Skin epidermis (tissue), 12 donors: ENCODE measurements at regions not wholly inside any gene's neighbourhood (a gene's known extent, or its start where the extent isn't known, plus 50 kb on each side); places are given as distances from the start of the nearest gene placed in this dataset.
"Not testable (repeated sequence)": the region's sequence is repeated elsewhere in the genome, so short reads cannot be mapped to it uniquely, and the experiment has no call there.

Experiments
- H3K27ac ChIP-seq, 21 experiments: fragments of 200-600 bp; sonication (generic) in 11 of 21; one replicate each; pipeline ENCODE4 v1.5.0; 2020; ENCODE audit warnings: mild to moderate bottlenecking in 3 of 21, inconsistent platforms in 2 of 21, moderate library complexity in 2 of 21
- H3K4me3 ChIP-seq, 7 experiments: fragments of 200-600 bp; sonication (generic) in 2 of 7; one replicate each; pipeline ENCODE4 v1.5.0; 2020; ENCODE audit warnings: inconsistent platforms in 2 of 7, mild to moderate bottlenecking in 2 of 7, moderate library complexity in 1 of 7

- no peak overlapping the region for H3K4me3 ChIP-seq
- no peak overlapping the region for H3K27ac ChIP-seq
These were observed 451.3 kb downstream of the OMA1 start for GRCh38 chr1:58095183-58095582.

DNA sequence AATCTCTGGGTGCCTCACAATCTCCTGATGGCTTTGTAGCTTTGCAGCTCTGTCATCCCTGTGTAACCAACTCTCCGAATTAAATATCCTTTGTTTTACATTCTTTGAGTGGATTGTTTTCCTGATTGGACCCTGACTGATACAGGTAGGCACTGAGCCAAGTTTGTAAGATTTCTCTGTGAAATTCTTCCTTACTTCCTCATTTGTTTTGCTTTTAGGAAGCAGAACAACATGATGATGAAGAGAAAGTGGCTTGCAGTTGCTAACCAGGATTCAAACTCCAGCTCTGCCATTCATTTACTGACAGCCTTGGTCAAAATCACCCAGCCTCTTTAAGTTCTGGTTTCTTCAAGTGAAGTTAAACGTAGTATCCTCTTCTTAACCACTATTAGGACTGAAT, 452.3 kb downstream of the OMA1 start:
- H3K4me3 ChIP-seq, result no peak overlapping the region
- no peak overlapping the region for H3K27ac ChIP-seq

- Histone ChIP-seq H3K4me3 (no peak overlapping the region), H3K27ac (no peak overlapping the region)
These were observed 455.9 kb downstream of the OMA1 start for GRCh38 chr1:58090640-58091039.

GRCh38 chr1:58089898-58090534, 456.5 kb downstream of the OMA1 start:
- Histone ChIP-seq H3K27ac (no peak overlapping the region), H3K4me3 (no peak overlapping the region)

- no peak overlapping the region for H3K27ac ChIP-seq
- no peak overlapping the region for H3K4me3 ChIP-seq
These were observed 462.3 kb downstream of the OMA1 start for GRCh38 chr1:58084266-58084665.

DNA sequence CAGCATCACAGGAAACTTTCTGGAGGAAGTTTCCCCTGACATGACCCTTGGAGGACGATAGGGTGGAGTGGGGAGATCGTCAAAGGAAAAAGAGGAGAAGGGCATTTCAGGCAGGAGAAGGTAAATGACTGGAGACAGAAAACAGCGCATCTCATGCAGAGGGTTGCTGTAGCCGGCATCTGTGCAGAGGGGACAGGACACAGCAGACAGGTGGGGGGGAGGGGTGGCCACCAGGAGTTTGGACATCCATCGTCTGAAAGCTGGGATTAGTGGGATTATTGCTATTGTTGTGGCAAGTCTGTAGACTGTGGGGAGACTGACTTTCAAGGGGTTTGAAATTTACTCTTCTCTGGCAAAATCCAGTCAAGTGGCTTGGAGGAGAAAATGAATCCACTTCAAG, 463.9 kb downstream of the OMA1 start:
- Histone ChIP-seq H3K27ac (no peak overlapping the region), H3K4me3 (no peak overlapping the region)

DNA sequence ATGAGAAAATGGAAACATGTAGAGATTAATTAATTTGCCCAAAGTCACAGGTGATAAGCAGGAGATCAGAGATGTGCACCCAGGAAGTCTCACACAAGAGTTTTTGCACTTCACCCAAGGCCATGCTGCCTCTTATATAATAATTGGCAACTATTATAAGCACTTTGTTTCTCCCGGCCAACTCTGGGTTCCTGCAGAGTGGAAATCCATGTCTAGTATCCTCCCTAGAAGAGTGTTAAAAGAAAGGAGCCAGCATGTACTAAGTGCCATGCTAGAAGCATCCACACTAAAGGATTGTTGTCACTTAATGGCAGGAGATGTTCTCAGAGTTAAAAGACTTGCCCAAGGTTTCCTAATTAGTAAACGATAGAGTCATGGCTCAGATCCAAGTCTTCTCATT, 470.3 kb downstream of the OMA1 start:
- Histone ChIP-seq H3K27ac (no peak overlapping the region), H3K4me3 (no peak overlapping the region)

- H3K27ac ChIP-seq, result no peak overlapping the region
These were observed 471.3 kb downstream of the OMA1 start for GRCh38 chr1:58075188-58075578.

DNA sequence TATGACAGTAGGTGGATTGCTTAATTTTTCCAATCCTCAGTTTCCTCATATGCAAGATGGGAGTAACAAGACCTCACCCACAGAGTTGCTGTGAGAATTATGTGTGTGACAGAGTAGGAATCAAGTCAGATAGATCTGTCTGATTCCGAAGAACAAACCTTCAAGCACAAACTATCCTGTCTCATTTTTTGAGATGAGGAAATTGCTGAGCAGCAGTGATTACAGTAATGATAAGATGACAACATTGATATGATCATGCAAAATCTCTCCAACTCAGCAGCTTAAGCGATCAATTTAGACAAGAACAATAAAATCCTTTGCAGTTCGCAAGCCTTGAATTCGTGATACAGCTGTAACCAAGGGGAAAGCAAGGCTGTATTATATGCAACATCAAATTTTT, 474.1 kb downstream of the OMA1 start:
- no peak overlapping the region for H3K27ac ChIP-seq
- H3K4me3 ChIP-seq, result no peak overlapping the region

More at GRCh38 chr1:58075188-58075578, 471.3 kb downstream of the OMA1 start:
- H3K4me3 ChIP-seq, result no peak overlapping the region

DNA sequence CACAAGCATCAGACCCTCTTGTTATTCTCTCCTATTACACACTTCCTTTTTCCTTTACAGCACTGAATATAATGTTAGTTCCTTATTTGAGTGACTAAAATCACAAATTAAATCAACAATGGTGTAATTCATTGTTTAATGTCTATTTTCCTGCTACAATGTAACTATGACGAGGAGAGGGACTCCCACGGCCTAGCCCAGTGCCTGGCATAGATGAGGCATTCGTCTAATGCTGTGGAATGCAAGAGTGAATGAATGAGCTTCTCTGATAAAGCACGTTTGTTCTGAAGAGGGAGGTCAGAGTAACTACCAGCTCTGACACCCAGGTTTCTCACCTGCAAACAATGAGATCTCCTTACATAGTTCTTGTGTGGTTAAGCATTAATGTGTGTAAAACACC, 479.4 kb downstream of the OMA1 start:
- H3K4me3 ChIP-seq, result no peak overlapping the region
- H3K27ac ChIP-seq, result no peak overlapping the region

DNA sequence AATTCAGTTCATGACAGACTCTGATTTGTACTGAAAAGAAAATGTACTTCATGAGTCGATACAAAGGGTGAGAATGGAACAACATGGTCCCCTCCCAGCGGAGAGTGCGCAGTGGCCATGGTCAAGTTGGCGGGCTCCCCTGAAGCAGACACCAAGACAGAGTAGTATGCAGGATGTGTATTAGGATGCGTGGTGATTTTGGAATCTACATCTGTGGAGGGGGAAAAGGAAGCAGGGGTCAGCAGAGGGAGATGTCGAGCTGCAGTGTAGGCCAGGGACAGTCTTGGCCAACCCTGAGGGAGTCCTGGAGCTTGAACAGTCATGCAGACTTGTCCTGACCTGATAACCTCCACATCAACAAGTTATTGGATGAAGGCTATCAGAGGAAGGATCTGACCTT, 481.0 kb downstream of the OMA1 start:
- Histone ChIP-seq H3K27ac (no peak overlapping the region), H3K4me3 (no peak overlapping the region)

GRCh38 chr1:58064166-58064565, 482.4 kb downstream of the OMA1 start:
- Histone ChIP-seq H3K4me3 (no peak overlapping the region), H3K27ac (no peak overlapping the region)

- Histone ChIP-seq H3K27ac (no peak overlapping the region), H3K4me3 (no peak overlapping the region)
These were observed 483.4 kb downstream of the OMA1 start for GRCh38 chr1:58063095-58063494.

DNA sequence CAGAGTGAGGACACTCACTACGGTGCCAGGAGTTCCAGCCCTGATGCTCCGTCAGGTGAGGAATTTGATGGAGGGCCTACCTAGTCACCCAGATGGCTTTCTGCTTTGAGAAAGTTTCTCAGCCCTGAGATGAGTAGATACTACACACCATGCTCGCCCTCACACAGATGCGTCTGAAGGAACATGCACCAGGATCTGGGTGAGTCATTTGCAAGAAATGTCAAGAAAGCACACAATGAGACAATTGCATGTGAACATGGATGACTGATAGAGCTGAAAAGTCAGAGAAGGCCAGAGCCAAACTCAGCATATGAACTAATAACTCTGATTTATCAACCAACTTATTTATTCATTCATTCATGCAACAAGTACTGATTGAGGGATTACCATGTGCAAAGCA, 483.9 kb downstream of the OMA1 start:
- no peak overlapping the region for H3K27ac ChIP-seq
- no peak overlapping the region for H3K4me3 ChIP-seq

DNA sequence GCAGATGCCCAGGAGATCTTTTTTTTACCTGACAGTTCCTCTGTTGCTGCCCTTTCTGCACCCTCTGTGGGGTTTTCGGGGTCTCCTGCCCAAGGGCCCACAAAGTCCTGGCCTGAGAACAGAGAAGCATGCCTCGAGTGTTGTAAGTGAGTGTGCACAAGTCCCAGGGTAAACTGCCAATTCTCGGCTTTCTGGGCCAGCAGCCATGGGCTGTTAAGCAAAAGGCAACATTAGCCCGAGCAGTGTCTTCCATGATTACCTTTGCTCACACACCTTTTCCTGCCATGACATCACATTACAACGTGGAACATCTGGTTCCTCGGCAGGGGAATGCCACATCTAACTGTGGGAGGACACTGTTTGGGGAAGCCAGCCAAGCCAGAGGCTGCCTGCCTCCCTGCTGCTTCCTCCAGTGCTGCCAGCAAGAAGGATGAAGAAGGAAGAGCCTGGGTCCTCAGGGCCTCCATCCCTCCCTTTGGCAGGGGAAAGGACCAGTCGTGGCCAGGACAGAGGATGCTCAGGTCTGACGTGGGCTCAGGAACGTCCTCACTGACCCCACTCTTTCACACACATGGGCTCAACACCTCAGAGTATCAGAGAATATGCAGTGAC, 485.9 kb downstream of the OMA1 start:
- H3K4me3 ChIP-seq, result no peak overlapping the region
- H3K27ac ChIP-seq, result no peak overlapping the region

DNA sequence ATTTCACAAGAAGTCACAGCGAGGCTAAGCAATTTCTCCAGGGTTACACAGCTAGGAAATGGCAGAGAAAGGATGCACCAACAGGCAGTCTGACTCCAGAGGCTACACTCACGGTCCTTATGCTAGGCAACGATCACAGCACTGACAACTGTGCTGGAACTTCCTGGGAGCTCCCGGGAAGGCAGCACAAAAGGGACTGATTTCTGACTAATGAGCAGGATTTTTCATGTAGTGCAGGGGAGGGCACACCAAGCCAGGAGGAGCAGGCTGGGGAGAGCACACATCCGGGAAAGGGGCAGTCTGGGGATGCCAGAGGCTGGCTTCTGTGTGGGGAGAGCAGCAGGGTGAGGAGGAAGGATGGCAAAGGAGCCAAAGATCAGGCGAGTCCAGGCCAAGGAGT, 486.7 kb downstream of the OMA1 start:
- no peak overlapping the region for H3K4me3 ChIP-seq
- no peak overlapping the region for H3K27ac ChIP-seq

DNA sequence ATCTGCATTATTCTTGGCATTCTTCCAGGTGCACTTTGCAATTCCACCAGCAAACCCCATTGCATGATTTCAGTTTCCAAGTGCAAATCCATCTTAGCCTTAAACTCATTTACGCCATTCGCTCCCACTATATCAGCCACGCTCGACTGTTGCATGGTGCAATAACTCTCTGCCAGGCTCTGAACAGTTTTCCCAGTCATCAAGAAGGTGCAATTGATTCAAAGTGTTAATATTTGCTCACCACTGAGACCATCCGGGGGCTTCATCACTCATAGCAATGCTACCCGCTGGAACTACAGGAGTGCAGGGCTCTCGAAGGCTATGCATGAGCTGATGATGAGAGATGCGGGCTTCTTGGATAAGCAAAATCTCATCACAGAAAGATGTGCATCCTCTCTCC, 488.2 kb downstream of the OMA1 start:
- Histone ChIP-seq H3K27ac (no peak overlapping the region), H3K4me3 (no peak overlapping the region)

DNA sequence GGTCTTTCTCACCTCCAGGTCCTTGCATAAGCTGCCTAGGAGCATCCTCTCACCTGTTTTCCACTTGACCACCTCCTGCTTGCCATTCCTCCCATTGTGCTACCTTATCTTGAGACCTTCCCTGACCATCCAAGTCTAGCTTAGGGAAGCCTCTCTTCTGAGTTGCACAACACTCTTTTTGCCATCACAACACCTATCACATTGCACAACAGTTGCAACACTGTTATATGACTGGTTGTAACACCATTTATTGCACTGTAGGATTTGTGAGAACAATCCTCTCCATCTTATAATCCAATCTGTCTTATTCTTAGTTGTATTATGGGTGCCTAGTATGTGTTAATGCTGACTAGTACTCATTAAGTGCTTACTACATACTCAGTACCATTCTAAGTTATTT, 488.7 kb downstream of the OMA1 start:
- Histone ChIP-seq H3K4me3 (no peak overlapping the region), H3K27ac (no peak overlapping the region)

DNA sequence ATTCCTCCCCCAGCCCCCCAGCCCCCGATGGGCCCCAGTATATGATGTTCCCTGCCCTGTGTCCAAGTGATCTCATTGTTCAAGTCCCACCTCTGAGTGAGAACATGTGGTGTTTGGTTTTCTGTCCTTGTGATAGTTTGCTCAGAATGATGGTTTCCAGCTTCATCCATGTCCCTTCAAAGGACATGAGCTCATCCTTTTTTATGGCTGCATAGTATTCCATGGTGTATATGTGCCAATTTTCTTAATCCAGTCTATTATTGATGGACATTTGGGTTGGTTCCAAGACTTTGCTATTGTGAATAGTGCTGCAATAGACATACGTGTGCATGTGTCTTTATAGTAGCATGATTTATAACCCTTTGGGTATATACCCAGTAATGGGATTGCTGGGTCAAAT, 495.3 kb downstream of the OMA1 start:
- not testable (repeated sequence) for H3K4me3 ChIP-seq, H3K27ac ChIP-seq

- no peak overlapping the region for H3K27ac ChIP-seq
- H3K4me3 ChIP-seq, result no peak overlapping the region
These were observed 499.2 kb downstream of the OMA1 start for GRCh38 chr1:58047265-58047858.

DNA sequence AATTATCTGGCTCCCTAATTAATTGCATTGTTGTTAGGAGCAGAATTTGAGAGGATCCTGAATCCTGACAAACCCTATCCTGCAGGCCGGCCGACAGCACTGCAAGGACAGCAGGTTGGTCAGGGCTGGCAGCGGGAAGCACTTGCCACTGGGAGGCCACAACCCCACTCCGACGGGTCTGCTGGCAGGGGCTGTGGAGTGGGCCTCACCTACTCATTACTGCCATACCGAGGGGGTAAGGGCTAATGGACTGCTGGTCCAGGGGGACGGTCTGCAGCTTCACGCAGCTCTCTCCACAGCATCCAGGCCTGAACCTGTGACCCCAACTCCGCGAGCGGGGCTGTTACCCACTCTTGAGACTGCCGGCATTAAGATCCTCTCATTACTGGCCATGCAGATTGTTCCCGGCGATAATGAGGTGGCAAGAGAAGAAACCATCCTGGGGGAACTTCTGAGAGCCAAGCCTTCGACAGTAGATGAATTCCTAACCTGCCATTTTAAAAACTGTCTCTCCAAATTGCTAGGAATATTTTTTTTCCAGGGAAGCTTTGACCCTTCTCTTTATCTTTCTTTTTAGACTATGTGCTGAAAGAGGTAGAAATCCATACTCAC, 501.3 kb downstream of the OMA1 start:
- Histone ChIP-seq H3K27ac (no peak overlapping the region), H3K4me3 (no peak overlapping the region)
